Spinal cord (tissue), 9 donors: ENCODE measurements at regions not wholly inside any gene's neighbourhood (a gene's known extent, or its start where the extent isn't known, plus 50 kb on each side); places are given as distances from the start of the nearest gene placed in this dataset.
"Not testable (repeated sequence)": the region's sequence is repeated elsewhere in the genome, so short reads cannot be mapped to it uniquely, and the experiment has no call there.

ENCODE experiments used
- DNase-seq, 6 donors: peaks; one replicate each; pipeline versions ENCODE4 v3.0.0 to v3.0.0-alpha.2; 2013 to 2015; ENCODE audit warnings: low spot score in 6 of 6, low read depth in 4 of 6
- H3K27ac ChIP-seq: one replicate; pipeline ENCODE4 v1.5.1; 2013; ENCODE audit warnings: low read depth, low read length, control low read depth
- H3K27me3 ChIP-seq: one replicate; pipeline ENCODE4 v1.6.1; 2013; ENCODE audit warnings: low read length; ENCODE audit not compliant: control insufficient read depth, insufficient read depth
- H3K36me3 ChIP-seq: one replicate; pipeline ENCODE4 v1.6.1; 2013; ENCODE audit warnings: low read length; ENCODE audit not compliant: control insufficient read depth, insufficient read depth
- H3K4me1 ChIP-seq: one replicate; pipeline ENCODE4 v1.6.1; 2013; ENCODE audit warnings: low read length; ENCODE audit not compliant: control insufficient read depth, insufficient read depth
- H3K4me3 ChIP-seq: one replicate; pipeline ENCODE4 v1.5.1; 2013; ENCODE audit warnings: low read depth, low read length, control low read depth
- H3K9me3 ChIP-seq: one replicate; pipeline ENCODE4 v1.6.1; 2013; ENCODE audit warnings: low read length; ENCODE audit not compliant: control insufficient read depth, insufficient read depth
- WGBS: methylation state at CpG from one replicate; pipeline ENCODE4 v1.1.5; 2013; ENCODE audit warnings: missing lambda C conversion rate; ENCODE audit not compliant: insufficient coverage; 5-methylcytosine and 5-hydroxymethylcytosine counted together
- donor health status: healthy.

- H3K27ac ChIP-seq = no peak overlapping the region
- no peak for DNase-seq
- no peaks in the 10 kb centered on the region for H3K4me1 ChIP-seq
- H3K9me3 ChIP-seq = no peaks in the 10 kb centered on the region
- H3K36me3 ChIP-seq = no peaks in the 10 kb centered on the region
- no peak overlapping the region for H3K4me3 ChIP-seq
- WGBS = 100% methylated on average over 1 of the region's 1 CpG
- H3K27me3 ChIP-seq = no peaks in the 10 kb centered on the region
These were observed 78.2 kb downstream of the HACD1 start for GRCh38 chr10:17538941-17539340.

GRCh38 chr10:17537281-17537680 is 79.9 kb downstream of the HACD1 start:
- Histone ChIP-seq H3K4me3 (no peak overlapping the region), H3K9me3 (no peaks in the 10 kb centered on the region), H3K36me3 (no peaks in the 10 kb centered on the region), H3K27ac (no peak overlapping the region), H3K27me3 (no peaks in the 10 kb centered on the region), H3K4me1 (no peaks in the 10 kb centered on the region)
- no peak for DNase-seq
- 81% methylated on average over 2 of the region's 7 CpGs for WGBS

- no peak for DNase-seq
These were observed 81.0 kb downstream of the HACD1 start for GRCh38 chr10:17536221-17536620.

DNA sequence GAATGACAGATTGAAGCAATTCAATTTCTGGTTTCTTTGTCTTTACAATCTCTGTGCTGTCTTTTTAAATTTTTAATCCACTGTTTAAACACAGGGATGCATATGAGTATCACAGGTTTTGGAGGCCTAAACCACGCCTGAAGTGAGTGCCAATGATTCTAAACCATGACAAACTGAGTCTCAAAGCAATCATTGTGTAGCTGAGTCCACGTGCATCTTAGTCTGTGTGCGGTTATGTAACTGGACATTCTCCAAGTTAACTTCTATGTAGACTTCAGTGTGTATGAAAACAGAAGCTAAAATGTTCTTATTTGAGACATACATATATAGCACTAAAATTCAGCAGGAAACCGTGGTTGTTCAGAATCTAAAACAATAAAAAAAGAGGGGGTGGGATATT is 79.3 kb upstream of the ST8SIA6 start:
- peak in 1 of 6 donors; percentile 8 for DNase-seq
- Histone ChIP-seq H3K9me3 (no peaks in the 10 kb centered on the region), H3K27ac (no peak overlapping the region), H3K4me3 (no peak overlapping the region), H3K4me1 (no peaks in the 10 kb centered on the region), H3K36me3 (no peaks in the 10 kb centered on the region), H3K27me3 (no peaks in the 10 kb centered on the region)
- no CpG with 5 or more reads among the region's 4 CpGs for WGBS

More at GRCh38 chr10:17536221-17536620, 81.0 kb downstream of the HACD1 start:
- H3K4me3 ChIP-seq = no peak overlapping the region
- 60% methylated on average over 1 of the region's 3 CpGs for WGBS
- H3K9me3 ChIP-seq = no peaks in the 10 kb centered on the region
- no peaks in the 10 kb centered on the region for H3K4me1 ChIP-seq
- no peak overlapping the region for H3K27ac ChIP-seq
- H3K27me3 ChIP-seq = no peaks in the 10 kb centered on the region
- no peaks in the 10 kb centered on the region for H3K36me3 ChIP-seq

DNA sequence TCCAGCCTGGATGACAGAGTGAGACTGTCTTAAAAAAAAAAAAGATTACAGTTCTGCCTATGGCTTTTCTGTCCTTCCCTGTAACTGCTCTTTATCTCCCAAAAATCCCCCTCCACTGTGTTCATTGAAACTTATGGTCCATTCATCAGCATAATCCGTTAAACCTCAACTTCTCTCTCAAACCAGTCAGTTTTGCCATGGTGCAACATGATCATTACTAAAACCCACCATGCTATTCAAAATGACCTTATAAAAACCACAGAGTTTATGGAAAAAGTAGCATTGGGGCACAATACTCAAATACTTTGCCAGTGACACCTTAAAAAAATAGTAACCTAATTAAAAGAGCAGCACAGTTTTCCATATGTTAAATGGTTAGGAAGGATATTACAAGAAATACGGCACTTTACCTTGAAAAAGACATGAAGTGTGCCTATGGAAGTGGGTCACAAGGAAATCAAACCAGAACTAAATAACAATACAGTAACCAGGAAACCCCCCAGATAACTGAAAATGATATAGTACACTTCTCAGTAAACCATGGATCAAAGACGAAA is 74.0 kb upstream of the ST8SIA6 start:
- no peaks in the 10 kb centered on the region for H3K4me1 ChIP-seq
- no peaks in the 10 kb centered on the region for H3K36me3 ChIP-seq
- H3K27me3 ChIP-seq = no peaks in the 10 kb centered on the region
- H3K4me3 ChIP-seq = no peak overlapping the region
- WGBS = 100% methylated on average over 1 of the region's 3 CpGs
- H3K27ac ChIP-seq = no peak overlapping the region
- H3K9me3 ChIP-seq = no peaks in the 10 kb centered on the region
- no peak for DNase-seq

DNA sequence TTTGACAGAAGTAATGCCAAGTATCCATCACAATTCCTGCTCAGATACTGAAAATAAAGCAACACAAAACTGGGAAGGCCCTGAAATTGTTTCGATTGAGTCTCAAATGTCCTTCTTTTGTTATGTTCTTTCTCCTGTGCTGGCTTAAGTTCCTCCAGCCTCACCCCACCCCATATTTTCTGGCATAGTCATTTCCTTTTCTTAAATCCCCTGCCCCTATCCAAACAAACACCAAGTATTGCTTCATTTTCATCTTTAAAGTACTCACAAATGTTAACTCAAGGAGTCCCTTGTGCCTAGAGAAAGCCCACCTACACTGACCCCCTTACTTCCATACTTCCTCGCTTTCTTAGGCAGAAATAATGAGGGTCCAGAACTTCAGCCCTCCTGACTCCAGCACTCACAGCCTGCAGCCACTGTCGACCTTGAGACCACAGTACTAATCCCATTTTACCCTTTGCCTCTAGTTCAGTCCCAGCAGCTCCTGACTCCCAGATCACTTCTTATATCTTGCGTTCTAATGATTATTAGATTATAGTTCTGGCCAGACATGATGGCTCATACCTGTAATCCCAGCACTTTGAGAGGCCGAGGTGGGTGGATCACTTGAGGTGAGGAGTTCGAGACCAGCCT is 73.2 kb upstream of the ST8SIA6 start:
- no peak for DNase-seq
- 81% methylated on average over 3 of the region's 6 CpGs for WGBS

GRCh38 chr10:17526571-17526970 is 72.2 kb upstream of the ST8SIA6 start:
- H3K36me3 ChIP-seq, H3K4me1 ChIP-seq, H3K4me3 ChIP-seq, DNase-seq, H3K27me3 ChIP-seq, H3K9me3 ChIP-seq, H3K27ac ChIP-seq: not testable (repeated sequence)
- no CpG with 5 or more reads among the region's 1 CpG for WGBS

More for the DNA sequence above, 73.2 kb upstream of the ST8SIA6 start:
- H3K27ac ChIP-seq = no peak overlapping the region
- H3K4me1 ChIP-seq = no peaks in the 10 kb centered on the region
- H3K9me3 ChIP-seq = no peaks in the 10 kb centered on the region
- no peaks in the 10 kb centered on the region for H3K27me3 ChIP-seq
- no peak overlapping the region for H3K4me3 ChIP-seq
- H3K36me3 ChIP-seq = no peaks in the 10 kb centered on the region

- Histone ChIP-seq H3K4me1 (no peaks in the 10 kb centered on the region), H3K27ac (no peak overlapping the region), H3K27me3 (no peaks in the 10 kb centered on the region), H3K9me3 (no peaks in the 10 kb centered on the region), H3K36me3 (no peaks in the 10 kb centered on the region), H3K4me3 (no peak overlapping the region)
- 83% methylated on average over 1 of the region's 6 CpGs for WGBS
- no peak for DNase-seq
These were observed 69.5 kb upstream of the ST8SIA6 start for GRCh38 chr10:17523917-17524316.

DNA sequence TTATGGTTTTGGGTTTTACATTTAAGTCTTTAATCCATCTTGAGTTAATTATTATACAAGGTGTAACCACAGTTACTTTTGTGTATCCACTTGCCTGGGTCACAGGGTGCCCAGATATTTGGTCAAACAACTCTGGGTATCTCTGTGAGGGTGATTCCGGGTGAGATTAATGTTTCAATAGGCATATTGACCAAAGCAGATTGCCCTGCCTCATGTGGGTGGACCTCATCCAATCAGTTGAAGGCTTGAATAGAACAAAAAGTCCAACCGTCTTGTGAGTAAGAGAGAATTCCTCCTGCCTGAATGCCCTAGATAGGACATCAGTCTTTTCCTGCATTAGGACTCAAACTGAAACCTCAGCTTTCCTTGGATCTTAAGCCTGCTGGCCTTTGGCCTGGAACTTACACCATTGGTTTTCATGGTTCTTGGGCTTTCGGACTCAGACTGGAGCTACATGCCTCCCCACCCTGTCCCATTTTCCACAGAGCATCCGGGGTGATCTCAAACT is 68.9 kb upstream of the ST8SIA6 start:
- WGBS = 84% methylated on average over 4 of the region's 4 CpGs
- H3K27me3 ChIP-seq = no peaks in the 10 kb centered on the region
- no peaks in the 10 kb centered on the region for H3K4me1 ChIP-seq
- no peak for DNase-seq
- H3K9me3 ChIP-seq = no peaks in the 10 kb centered on the region
- no peak overlapping the region for H3K4me3 ChIP-seq
- no peaks in the 10 kb centered on the region for H3K36me3 ChIP-seq
- H3K27ac ChIP-seq = no peak overlapping the region

DNA sequence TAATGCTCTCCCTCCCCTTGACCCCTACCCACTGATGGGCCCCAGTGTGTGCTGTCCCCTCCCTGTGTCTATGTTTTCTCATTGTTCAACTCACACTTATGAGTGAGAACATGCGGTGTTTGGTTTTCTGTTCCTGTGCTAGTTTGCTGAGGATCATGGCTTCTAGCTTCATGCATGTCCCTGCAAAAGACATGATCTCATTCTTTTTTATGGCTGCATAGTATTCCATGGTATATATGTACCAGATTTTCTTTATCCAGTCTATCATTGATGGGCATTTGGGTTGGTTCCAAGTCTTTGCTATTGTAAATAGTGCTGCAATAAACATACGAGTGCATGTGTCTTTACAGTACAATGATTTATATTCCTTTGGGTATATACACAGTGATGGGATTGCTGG is 67.9 kb upstream of the ST8SIA6 start:
- H3K9me3 ChIP-seq, H3K4me3 ChIP-seq, H3K4me1 ChIP-seq, H3K27me3 ChIP-seq, DNase-seq, H3K36me3 ChIP-seq, H3K27ac ChIP-seq: not testable (repeated sequence)
- WGBS = no CpG with 5 or more reads among the region's 2 CpGs
